ENCODE measurements at regions not wholly inside any gene's neighbourhood (a gene's known extent, or its start where the extent isn't known, plus 50 kb on each side); places are given as distances from the start of the nearest gene placed in this dataset.
"Not testable (repeated sequence)": the region's sequence is repeated elsewhere in the genome, so short reads cannot be mapped to it uniquely, and the experiment has no call there.

DNA sequence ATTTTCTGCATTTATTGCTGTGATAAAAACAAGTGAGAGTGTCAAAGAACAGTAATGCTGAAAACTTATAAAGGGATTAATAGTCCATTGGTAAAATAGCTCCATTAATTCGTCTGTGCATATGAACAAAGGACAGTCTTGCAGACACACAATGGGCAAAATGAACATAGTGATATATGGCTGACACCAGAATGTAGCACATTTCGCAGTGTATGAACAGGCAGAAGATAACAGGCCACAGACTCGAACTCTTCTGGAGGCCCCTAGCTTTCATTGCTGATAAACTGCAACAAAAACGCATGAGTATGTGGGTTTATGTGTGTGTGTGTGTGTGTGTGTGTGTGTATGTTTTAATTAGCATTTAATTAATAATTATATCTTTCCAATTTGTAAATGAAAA lies 354.8 kb downstream of the TAF11L14 start:
- DNase-seq: no peak

GRCh38 chr5:17989567-17990563 lies 355.6 kb downstream of the TAF11L14 start:
- no peak for DNase-seq

DNA sequence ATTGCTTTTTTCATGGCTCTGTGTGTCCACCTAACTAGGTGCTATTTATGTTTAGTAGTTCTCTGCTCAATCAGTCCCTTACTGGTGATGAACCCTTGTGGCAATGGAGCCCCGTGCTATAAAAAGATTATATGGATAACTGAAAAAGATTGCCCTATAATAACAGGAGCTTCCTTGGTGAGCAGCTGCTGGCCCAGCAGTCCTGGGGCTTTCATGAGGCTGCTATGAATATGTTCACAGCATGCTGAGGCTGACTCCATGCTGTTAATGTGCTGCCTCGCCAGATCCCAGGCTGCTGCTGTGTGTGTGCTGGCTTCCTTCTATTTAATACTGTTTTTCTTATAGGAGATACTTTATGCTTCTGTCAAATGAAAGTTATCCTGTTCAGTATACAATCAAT lies 357.5 kb downstream of the TAF11L14 start:
- DNase-seq: no peak

DNA sequence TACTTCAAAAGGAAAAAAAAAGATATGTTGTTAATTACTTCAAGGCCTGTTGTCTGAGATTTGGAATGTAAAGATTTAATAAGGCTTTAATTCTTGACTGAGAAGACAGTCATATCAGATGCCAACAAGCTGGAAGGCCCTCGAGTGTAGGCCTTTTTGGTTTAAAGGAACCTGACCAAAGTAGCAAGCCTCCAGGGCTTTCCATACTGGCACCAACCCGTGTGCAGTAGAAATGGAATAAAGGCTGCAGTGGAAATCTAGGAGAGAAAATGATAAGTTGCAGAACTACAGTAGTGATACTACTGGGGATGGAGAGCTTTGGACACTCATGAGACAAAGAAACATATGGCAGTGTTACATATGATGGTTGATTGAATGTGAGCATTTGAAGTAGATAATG lies 358.0 kb downstream of the TAF11L14 start:
- no peak for DNase-seq

DNA sequence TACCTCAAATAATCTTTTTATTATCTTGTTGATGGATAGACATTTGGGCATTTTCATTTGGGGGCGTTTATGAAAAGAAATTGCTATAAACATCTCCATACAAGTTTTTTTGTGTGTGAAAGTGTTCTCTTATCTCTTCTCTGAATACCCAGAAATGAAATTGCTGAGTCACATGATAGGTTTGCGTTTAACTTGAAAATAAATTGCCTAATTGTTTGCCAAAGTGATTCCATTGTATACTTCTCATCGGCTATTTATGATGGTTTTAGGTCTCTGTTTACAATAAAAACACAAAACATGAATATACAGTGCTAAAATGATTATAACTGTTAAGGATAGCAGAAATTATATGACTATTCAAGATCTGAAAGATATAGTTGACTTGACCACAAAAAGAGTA lies 361.7 kb downstream of the TAF11L14 start:
- DNase-seq: no peak

- no peak for DNase-seq
Measured at GRCh38 chr5:17999858-18000257, 365.6 kb downstream of the TAF11L14 start.

GRCh38 chr5:18000744-18001143 lies 366.5 kb downstream of the TAF11L14 start:
- DNase-seq: no peak

GRCh38 chr5:18003312-18003711 lies 369.1 kb downstream of the TAF11L14 start:
- DNase-seq: no peak

GRCh38 chr5:18003784-18004183 lies 369.5 kb downstream of the TAF11L14 start:
- no peak for DNase-seq

GRCh38 chr5:18006235-18006634 lies 372.0 kb downstream of the TAF11L14 start:
- DNase-seq: not testable (repeated sequence)

- no peak for DNase-seq
Measured at GRCh38 chr5:18008940-18009339, 374.7 kb downstream of the TAF11L14 start.

DNA sequence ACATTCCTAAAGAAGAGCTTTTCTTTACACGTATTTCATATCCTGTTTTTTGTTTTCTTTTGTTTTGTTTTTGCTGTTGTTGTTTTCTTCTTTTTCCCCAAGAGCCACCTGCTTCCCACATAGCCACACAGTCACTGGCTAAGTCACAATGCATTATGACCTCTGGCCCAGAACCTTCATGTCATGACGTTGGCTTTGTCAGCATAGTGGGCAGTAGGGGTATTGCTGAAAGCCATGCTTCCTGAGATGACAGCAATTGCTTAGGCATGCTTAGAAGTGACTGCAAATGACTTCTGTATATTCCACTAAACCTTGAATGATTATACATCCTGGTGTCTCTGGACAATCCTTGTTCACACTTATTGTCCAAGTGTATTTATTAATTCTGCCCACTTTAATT lies 375.8 kb downstream of the TAF11L14 start:
- no peak for DNase-seq

GRCh38 chr5:18018472-18018871 lies 384.2 kb downstream of the TAF11L14 start:
- DNase-seq: no peak

GRCh38 chr5:18023275-18023674 lies 389.0 kb downstream of the TAF11L14 start:
- no peak for DNase-seq

GRCh38 chr5:18023986-18024385 lies 389.7 kb downstream of the TAF11L14 start:
- DNase-seq: no peak

GRCh38 chr5:18024542-18024941 lies 390.3 kb downstream of the TAF11L14 start:
- DNase-seq: no peak

GRCh38 chr5:18027241-18027867 lies 393.1 kb downstream of the TAF11L14 start:
- DNase-seq: no peak

GRCh38 chr5:18028036-18028435 lies 393.8 kb downstream of the TAF11L14 start:
- DNase-seq: no peak

- DNase-seq: no peak
Measured at GRCh38 chr5:18032744-18033143, 398.5 kb downstream of the TAF11L14 start.

- no peak for DNase-seq
Measured at GRCh38 chr5:18036531-18036930, 402.3 kb downstream of the TAF11L14 start.

- DNase-seq: no peak
Measured at GRCh38 chr5:18037718-18038117, 403.5 kb downstream of the TAF11L14 start.

- no peak for DNase-seq
Measured at GRCh38 chr5:18043344-18043743, 409.1 kb downstream of the TAF11L14 start.

- DNase-seq: no peak
Measured at GRCh38 chr5:18048449-18048848, 414.2 kb downstream of the TAF11L14 start.

GRCh38 chr5:18050345-18050744 lies 416.1 kb downstream of the TAF11L14 start:
- no peak for DNase-seq

Measured in effector CD8-positive, alpha-beta T cell (primary cell).